ENCODE measurements at regions not wholly inside any gene's neighbourhood (a gene's known extent, or its start where the extent isn't known, plus 50 kb on each side); places are given as distances from the start of the nearest gene placed in this dataset.

- TF ChIP-seq POLR2A (IDR thresholded peaks at IDR 0.05) (no peak), POLR2AphosphoS5 (IDR thresholded peaks at IDR 0.05) (no peak), CTCF (IDR thresholded peaks at IDR 0.05) (no peak)
Measured at GRCh38 chr13:84025824-84026223, 143.6 kb upstream of the SLITRK1 start.

Data from breast epithelium (tissue), 3 donors.